GM21367 (cell line): ENCODE measurements at regions not wholly inside any gene's neighbourhood (a gene's known extent, or its start where the extent isn't known, plus 50 kb on each side); places are given as distances from the start of the nearest gene placed in this dataset.

Experiments used
- ATAC-seq: cut with Tn5 transposase; IDR thresholded peaks from one replicate; pipeline ENCODE4 v1.9.1; 2021; ENCODE audit not compliant: unreplicated experiment

- no peak for ATAC-seq
These were observed 278.3 kb downstream of the SHQ1 start for GRCh38 chr3:72569754-72570440.

GRCh38 chr3:72568083-72568482 lies 280.2 kb downstream of the SHQ1 start:
- no peak for ATAC-seq

GRCh38 chr3:72567474-72567873 lies 280.8 kb downstream of the SHQ1 start:
- ATAC-seq, result no peak

- no peak for ATAC-seq
These were observed 282.7 kb downstream of the SHQ1 start for GRCh38 chr3:72565593-72565992.

GRCh38 chr3:72563690-72564370 lies 284.4 kb downstream of the SHQ1 start:
- no peak for ATAC-seq

- ATAC-seq, result no peak
These were observed 287.2 kb downstream of the SHQ1 start for GRCh38 chr3:72560846-72561675.

GRCh38 chr3:72559385-72559784 lies 288.9 kb downstream of the SHQ1 start:
- no peak for ATAC-seq

GRCh38 chr3:72558001-72558400 lies 290.2 kb downstream of the SHQ1 start:
- ATAC-seq, result no peak

- no peak for ATAC-seq
These were observed 292.5 kb downstream of the SHQ1 start for GRCh38 chr3:72555714-72556113.

GRCh38 chr3:72554689-72555088 lies 293.6 kb downstream of the SHQ1 start:
- ATAC-seq, result no peak

- ATAC-seq, result no peak
These were observed 294.9 kb downstream of the SHQ1 start for GRCh38 chr3:72553298-72553697.

- no peak for ATAC-seq
These were observed 297.5 kb downstream of the SHQ1 start for GRCh38 chr3:72550582-72551262.

- ATAC-seq, result no peak
These were observed 298.3 kb downstream of the SHQ1 start for GRCh38 chr3:72549761-72550581.

GRCh38 chr3:72548981-72549380 lies 299.3 kb downstream of the SHQ1 start:
- ATAC-seq, result no peak

GRCh38 chr3:72548461-72548860 lies 299.8 kb downstream of the SHQ1 start:
- no peak for ATAC-seq

GRCh38 chr3:72547183-72547582 lies 301.1 kb downstream of the SHQ1 start:
- ATAC-seq, result no peak

- ATAC-seq, result no peak
These were observed 304.0 kb downstream of the SHQ1 start for GRCh38 chr3:72544239-72544638.

GRCh38 chr3:72543246-72543645 lies 305.0 kb downstream of the SHQ1 start:
- no peak for ATAC-seq

GRCh38 chr3:72542781-72543180 lies 305.5 kb downstream of the SHQ1 start:
- no peak for ATAC-seq

- no peak for ATAC-seq
These were observed 308.4 kb downstream of the SHQ1 start for GRCh38 chr3:72539856-72540255.
